ENCODE measurements at regions not wholly inside any gene's neighbourhood (a gene's known extent, or its start where the extent isn't known, plus 50 kb on each side); places are given as distances from the start of the nearest gene placed in this dataset.
"Not testable (repeated sequence)": the region's sequence is repeated elsewhere in the genome, so short reads cannot be mapped to it uniquely, and the experiment has no call there.

DNA sequence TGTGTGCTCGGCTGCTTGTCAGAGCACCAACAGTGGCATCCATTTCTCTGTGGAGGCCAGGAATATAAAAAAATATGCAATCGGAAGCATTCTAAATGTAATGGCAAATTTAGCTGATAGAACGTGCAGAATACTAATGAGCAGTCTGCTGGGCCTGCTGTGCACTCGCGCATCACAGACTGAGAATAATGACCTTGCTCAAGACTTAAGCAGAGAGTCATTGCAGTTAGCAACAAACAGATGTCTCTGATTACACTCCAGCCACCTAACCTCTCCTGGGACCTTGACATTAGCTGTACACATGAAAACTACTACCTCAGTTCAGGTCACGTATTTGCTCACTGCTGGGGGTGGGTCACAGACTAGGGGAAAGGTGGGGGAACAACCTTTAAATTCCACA, 269.2 kb upstream of the DAAM1 start:
- no peaks in the 10 kb centered on the region for H3K9me2 ChIP-seq (ENCODE audit: insufficient read depth, low read length)
- BruUV-seq (replicated peaks) = no TSS peak
- no peaks in the 10 kb centered on the region for H3K4me1 ChIP-seq (ENCODE audit: insufficient read depth, low read length, poor library complexity, severe bottlenecking)
- H3K27ac ChIP-seq (ENCODE audit: low read depth, low read length, poor library complexity, severe bottlenecking) = no peak overlapping the region
- TF ChIP-seq EZH2phosphoT487 (IDR thresholded peaks at IDR 0.05; ENCODE audit: borderline replicate concordance, low read depth, low read length) = no peak
- TF ChIP-seq, protein P1, sequence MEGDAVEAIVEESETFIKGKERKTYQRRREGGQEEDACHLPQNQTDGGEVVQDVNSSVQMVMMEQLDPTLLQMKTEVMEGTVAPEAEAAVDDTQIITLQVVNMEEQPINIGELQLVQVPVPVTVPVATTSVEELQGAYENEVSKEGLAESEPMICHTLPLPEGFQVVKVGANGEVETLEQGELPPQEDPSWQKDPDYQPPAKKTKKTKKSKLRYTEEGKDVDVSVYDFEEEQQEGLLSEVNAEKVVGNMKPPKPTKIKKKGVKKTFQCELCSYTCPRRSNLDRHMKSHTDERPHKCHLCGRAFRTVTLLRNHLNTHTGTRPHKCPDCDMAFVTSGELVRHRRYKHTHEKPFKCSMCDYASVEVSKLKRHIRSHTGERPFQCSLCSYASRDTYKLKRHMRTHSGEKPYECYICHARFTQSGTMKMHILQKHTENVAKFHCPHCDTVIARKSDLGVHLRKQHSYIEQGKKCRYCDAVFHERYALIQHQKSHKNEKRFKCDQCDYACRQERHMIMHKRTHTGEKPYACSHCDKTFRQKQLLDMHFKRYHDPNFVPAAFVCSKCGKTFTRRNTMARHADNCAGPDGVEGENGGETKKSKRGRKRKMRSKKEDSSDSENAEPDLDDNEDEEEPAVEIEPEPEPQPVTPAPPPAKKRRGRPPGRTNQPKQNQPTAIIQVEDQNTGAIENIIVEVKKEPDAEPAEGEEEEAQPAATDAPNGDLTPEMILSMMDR (conservative IDR thresholded peaks at IDR 0.05; ENCODE audit: low read length) = no peak
- no peaks in the 10 kb centered on the region for H3K79me2 ChIP-seq (ENCODE audit: insufficient read depth, low read depth, low read length)
- H4K20me1 ChIP-seq (ENCODE audit: insufficient read depth, low read length) = no peaks in the 10 kb centered on the region
- DNase-seq (ENCODE audit: low spot score) = no peak
- no peak overlapping the region for H2AFZ ChIP-seq (ENCODE audit: low read length)
- POLR2A ChIA-PET = interaction anchor here (1.3 kb wide), 1 partner anchor 10 kb away, joined by 3 read pairs; no protein-coding TSS in a partner anchor
- no peak overlapping the region for H3K4me2 ChIP-seq (ENCODE audit: low read length)
- intact Hi-C loops (cut with micrococcal nuclease; ENCODE audit: unreplicated experiment) = no loop called here
- CTCF ChIA-PET (ENCODE audit: unreplicated experiment) = no interaction called here
- H3K36me3 ChIP-seq (ENCODE audit: insufficient read depth, low read length) = no peaks in the 10 kb centered on the region
- no peaks in the 10 kb centered on the region for H3K9me3 ChIP-seq (ENCODE audit: low read length)
- H3K4me3 ChIP-seq (ENCODE audit: low read depth, low read length, poor library complexity, severe bottlenecking) = no peak overlapping the region

DNA sequence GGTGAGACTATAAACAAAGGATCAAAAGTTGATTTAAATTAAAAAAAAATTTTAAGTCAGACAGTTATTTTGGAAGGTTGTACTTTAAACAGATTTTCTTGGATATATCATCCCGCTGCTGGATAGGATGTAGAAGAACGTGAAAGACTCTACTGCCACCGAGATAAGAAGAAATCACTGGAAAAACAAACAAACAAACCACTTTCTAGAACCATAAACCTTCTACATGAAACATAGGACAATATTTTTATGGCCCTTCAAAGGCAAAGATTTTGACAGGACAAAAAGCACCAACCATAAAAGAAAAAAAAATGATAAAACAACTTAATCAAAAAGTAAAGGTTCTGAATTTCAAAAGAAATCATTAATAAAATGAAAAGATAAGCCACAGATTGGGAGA, 268.2 kb upstream of the DAAM1 start:
- H4K20me1 ChIP-seq (ENCODE audit: insufficient read depth, low read length) = no peaks in the 10 kb centered on the region
- ChIA-PET POLR2A (interaction anchor here (1.5 kb wide), 1 partner anchor 11 kb away, joined by 3 read pairs; no protein-coding TSS in a partner anchor), CTCF (ENCODE audit: unreplicated experiment) (no interaction called here)
- no TSS peak for BruUV-seq (replicated peaks)
- H3K9me2 ChIP-seq (ENCODE audit: insufficient read depth, low read length) = no peaks in the 10 kb centered on the region
- TF ChIP-seq EZH2phosphoT487 (IDR thresholded peaks at IDR 0.05; ENCODE audit: borderline replicate concordance, low read depth, low read length) = no peak
- TF ChIP-seq, protein P1 (conservative IDR thresholded peaks at IDR 0.05; ENCODE audit: low read length) = no peak
- intact Hi-C loops (cut with micrococcal nuclease; ENCODE audit: unreplicated experiment) = no loop called here
- H3K4me3 ChIP-seq (ENCODE audit: low read depth, low read length, poor library complexity, severe bottlenecking) = no peak overlapping the region
- DNase-seq (ENCODE audit: low spot score) = no peak
- no peak overlapping the region for H3K4me2 ChIP-seq (ENCODE audit: low read length)
- H3K4me1 ChIP-seq (ENCODE audit: insufficient read depth, low read length, poor library complexity, severe bottlenecking) = no peaks in the 10 kb centered on the region
- H3K9me3 ChIP-seq (ENCODE audit: low read length) = no peaks in the 10 kb centered on the region
- H2AFZ ChIP-seq (ENCODE audit: low read length) = no peak overlapping the region
- no peak overlapping the region for H3K27ac ChIP-seq (ENCODE audit: low read depth, low read length, poor library complexity, severe bottlenecking)
- H3K36me3 ChIP-seq (ENCODE audit: insufficient read depth, low read length) = no peaks in the 10 kb centered on the region
- H3K79me2 ChIP-seq (ENCODE audit: insufficient read depth, low read depth, low read length) = no peaks in the 10 kb centered on the region

DNA sequence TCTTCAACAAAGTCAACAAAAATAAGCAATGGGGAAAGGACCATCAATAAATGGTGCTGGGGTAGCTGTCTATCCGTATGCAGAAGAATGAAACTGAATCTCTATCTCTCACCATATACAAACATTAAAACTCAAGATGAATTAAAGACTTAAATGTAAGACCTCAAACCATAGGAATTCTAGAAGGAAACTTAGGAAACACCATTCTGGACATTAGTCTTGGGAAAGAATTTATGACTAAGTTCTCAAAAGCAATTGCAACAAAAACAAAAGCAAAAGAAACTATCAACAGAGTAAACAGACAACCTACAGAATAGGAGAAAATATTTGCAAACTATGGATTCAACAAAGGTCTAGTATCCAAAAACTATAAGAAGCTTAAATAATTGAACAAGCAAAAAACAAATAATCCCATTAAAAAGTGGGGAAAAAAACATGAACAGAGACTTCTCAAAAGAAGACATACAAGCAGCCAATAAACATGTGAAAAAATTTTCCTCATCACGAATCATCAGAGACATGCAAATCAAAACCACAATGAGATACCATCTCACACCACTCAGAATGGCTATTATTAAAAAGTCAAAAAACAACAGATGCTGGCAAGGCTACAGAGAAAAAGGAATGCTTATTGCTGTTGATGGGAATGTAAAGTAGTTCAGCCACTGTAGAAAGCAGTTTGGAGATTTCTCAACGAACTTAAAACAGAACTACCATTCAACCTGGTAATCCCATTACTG, 266.1 kb upstream of the DAAM1 start:
- H3K4me1 ChIP-seq (ENCODE audit: insufficient read depth, low read length, poor library complexity, severe bottlenecking); H3K9me3 ChIP-seq (ENCODE audit: low read length); H2AFZ ChIP-seq (ENCODE audit: low read length); H3K27ac ChIP-seq (ENCODE audit: low read depth, low read length, poor library complexity, severe bottlenecking); DNase-seq (ENCODE audit: low spot score); H3K79me2 ChIP-seq (ENCODE audit: insufficient read depth, low read depth, low read length); H3K4me3 ChIP-seq (ENCODE audit: low read depth, low read length, poor library complexity, severe bottlenecking); H3K4me2 ChIP-seq (ENCODE audit: low read length); intact Hi-C loops (cut with micrococcal nuclease; ENCODE audit: unreplicated experiment); H3K9me2 ChIP-seq (ENCODE audit: insufficient read depth, low read length); CTCF ChIA-PET (ENCODE audit: unreplicated experiment); H3K36me3 ChIP-seq (ENCODE audit: insufficient read depth, low read length); BruUV-seq (replicated peaks); H4K20me1 ChIP-seq (ENCODE audit: insufficient read depth, low read length): not testable (repeated sequence)
- POLR2A ChIA-PET = interaction anchor here (1.1 kb wide), 1 partner anchor 15 kb away, joined by 4 read pairs; no protein-coding TSS in a partner anchor

All from OCI-LY7 (cell line).